ENCODE measurements at regions not wholly inside any gene's neighbourhood (a gene's known extent, or its start where the extent isn't known, plus 50 kb on each side); places are given as distances from the start of the nearest gene placed in this dataset.

DNA sequence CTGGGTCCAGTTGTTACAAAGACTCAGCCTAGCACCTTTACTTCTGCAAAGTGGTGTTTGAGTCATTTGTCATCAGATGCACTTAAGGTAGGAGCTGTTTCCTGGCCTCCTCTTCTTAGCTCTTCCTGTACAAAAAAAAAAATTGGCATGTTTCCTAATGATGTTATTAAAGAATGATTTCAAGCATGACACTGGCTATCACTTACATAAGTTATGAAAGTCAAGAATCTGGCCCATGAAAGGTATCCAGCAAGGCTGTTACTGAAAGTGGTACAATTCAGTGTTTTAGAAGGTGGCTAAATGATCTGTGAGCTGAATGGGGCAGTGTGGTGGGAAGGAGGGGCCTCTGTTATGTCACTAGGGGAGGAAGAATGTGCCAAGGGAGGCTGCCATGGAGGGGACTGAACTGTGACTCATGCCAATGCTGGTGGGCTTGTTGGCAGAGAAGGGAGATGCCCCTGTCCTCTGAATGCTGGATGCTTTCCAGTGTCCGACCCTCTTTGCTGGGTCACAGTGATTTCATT lies 175.1 kb upstream of the MAP1B start:
- TF ChIP-seq, protein P1, sequence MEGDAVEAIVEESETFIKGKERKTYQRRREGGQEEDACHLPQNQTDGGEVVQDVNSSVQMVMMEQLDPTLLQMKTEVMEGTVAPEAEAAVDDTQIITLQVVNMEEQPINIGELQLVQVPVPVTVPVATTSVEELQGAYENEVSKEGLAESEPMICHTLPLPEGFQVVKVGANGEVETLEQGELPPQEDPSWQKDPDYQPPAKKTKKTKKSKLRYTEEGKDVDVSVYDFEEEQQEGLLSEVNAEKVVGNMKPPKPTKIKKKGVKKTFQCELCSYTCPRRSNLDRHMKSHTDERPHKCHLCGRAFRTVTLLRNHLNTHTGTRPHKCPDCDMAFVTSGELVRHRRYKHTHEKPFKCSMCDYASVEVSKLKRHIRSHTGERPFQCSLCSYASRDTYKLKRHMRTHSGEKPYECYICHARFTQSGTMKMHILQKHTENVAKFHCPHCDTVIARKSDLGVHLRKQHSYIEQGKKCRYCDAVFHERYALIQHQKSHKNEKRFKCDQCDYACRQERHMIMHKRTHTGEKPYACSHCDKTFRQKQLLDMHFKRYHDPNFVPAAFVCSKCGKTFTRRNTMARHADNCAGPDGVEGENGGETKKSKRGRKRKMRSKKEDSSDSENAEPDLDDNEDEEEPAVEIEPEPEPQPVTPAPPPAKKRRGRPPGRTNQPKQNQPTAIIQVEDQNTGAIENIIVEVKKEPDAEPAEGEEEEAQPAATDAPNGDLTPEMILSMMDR (IDR thresholded peaks at IDR 0.05; ENCODE audit: low read depth, low read length): no peak

DNA sequence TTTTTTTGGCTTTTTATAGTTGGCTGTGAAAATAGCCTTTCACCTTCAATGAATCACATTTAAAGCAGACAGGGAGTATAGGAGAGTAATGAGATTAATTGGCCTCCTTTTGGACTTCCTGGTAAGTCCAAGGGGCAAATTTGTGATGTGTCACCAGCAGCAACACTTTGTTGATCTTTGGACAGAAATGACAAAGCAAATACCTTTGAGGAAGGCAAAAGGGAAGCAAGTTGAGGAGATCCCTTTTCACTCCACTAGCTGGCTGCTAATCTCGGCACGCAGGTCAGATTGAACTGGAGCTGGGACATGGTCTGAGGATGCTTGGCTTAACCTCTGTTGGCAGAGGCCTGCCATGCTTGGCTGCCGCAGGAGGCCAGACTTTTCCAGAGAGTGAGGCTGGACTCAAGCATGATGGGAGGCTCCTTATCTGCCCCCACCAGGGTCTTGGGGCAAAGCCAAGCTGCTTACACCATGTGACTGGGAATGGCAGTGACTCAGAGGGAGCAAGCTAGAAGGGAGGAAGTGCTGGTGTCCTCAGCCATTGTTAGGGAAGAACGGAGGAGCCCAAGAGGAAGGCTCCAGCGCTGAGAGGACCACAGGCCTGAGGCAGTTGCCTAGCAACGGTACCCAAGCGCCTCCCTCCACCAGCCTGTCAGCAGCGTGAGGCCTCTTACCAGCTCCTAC lies 174.5 kb upstream of the MAP1B start:
- no peak overlapping the region for H3K4me3 ChIP-seq (ENCODE audit: low read depth, low read length)
- TF ChIP-seq, protein P1 (IDR thresholded peaks at IDR 0.05; ENCODE audit: low read depth, low read length): no peak

More for the DNA sequence above, 175.1 kb upstream of the MAP1B start:
- no peak overlapping the region for H3K4me3 ChIP-seq (ENCODE audit: low read depth, low read length)

- TF ChIP-seq, protein P1 (IDR thresholded peaks at IDR 0.05; ENCODE audit: low read depth, low read length): no peak
Measured at GRCh38 chr5:71934322-71934721, 173.0 kb upstream of the MAP1B start.

GRCh38 chr5:71937921-71938698 lies 169.2 kb upstream of the MAP1B start:
- TF ChIP-seq, protein P1 (IDR thresholded peaks at IDR 0.05; ENCODE audit: low read depth, low read length): no peak
- H3K4me3 ChIP-seq (ENCODE audit: low read depth, low read length): no peak overlapping the region

More at GRCh38 chr5:71934322-71934721, 173.0 kb upstream of the MAP1B start:
- H3K4me3 ChIP-seq (ENCODE audit: low read depth, low read length): no peak overlapping the region

DNA sequence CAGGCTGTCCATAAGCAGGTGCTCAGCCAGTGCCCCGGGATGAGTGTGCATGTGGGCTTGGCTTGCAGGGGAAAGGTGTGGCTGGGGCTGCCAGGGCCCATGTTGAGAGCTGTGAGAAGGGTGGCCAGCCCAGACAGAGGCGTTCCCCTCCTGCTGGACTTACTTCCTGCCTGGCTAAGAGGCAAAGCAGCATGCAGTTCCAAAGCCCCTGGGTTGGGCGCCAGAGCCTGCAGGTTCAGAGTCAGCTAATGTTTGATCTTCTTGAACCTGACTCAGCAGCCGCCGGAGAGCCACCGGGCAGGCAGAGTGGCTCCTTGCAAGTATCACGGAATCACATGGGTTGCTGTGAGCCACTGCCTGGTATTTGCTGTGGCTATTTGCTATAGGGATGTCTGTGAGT lies 168.4 kb upstream of the MAP1B start:
- TF ChIP-seq, protein P1 (IDR thresholded peaks at IDR 0.05; ENCODE audit: low read depth, low read length): no peak

GRCh38 chr5:71939452-71940230 lies 167.6 kb upstream of the MAP1B start:
- H3K4me3 ChIP-seq (ENCODE audit: low read depth, low read length): no peak overlapping the region
- TF ChIP-seq, protein P1 (IDR thresholded peaks at IDR 0.05; ENCODE audit: low read depth, low read length): no peak

More for the DNA sequence above, 168.4 kb upstream of the MAP1B start:
- H3K4me3 ChIP-seq (ENCODE audit: low read depth, low read length): no peak overlapping the region
